ENCODE measurements at regions not wholly inside any gene's neighbourhood (a gene's known extent, or its start where the extent isn't known, plus 50 kb on each side); places are given as distances from the start of the nearest gene placed in this dataset.

DNA sequence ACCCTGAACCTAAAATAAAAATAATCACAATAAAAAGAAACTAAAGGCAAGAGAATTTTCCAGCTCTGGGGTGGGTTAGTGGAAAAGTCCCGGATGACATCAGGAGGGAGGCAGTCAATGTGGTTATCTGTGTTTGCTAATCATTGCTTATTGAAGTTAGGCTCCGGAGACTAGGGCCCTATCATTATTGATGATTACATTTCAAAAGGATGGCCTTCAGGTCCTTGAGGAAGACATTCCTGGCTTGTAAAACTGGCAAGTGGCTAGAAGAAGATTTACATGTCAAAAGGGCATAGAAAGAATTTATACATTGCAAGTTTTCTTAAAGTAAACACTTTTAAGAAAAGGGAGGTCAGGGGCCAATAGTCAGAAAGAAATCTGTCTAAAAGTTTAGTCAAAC is 123.4 kb downstream of the POSTN start:
- no peak for TF ChIP-seq EP300 (IDR thresholded peaks at IDR 0.05; ENCODE audit: low read length)
- TF ChIP-seq SUPT5H (IDR thresholded peaks at IDR 0.05), result no peak
- no peak for TF ChIP-seq ATF7 (IDR thresholded peaks at IDR 0.05)
- no peak for TF ChIP-seq ZZZ3 (IDR thresholded peaks at IDR 0.05)
- TF ChIP-seq, protein P1, sequence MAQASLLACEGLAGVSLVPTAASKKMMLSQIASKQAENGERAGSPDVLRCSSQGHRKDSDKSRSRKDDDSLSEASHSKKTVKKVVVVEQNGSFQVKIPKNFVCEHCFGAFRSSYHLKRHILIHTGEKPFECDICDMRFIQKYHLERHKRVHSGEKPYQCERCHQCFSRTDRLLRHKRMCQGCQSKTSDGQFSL (CRISPR knock-in tag; IDR thresholded peaks at IDR 0.05), result no peak
- TF ChIP-seq, protein P1 (tag; IDR thresholded peaks at IDR 0.05), result no peak
- TF ChIP-seq NFXL1 (CRISPR knock-in tag; IDR thresholded peaks at IDR 0.05), result no peak
- TF ChIP-seq, protein P2, sequence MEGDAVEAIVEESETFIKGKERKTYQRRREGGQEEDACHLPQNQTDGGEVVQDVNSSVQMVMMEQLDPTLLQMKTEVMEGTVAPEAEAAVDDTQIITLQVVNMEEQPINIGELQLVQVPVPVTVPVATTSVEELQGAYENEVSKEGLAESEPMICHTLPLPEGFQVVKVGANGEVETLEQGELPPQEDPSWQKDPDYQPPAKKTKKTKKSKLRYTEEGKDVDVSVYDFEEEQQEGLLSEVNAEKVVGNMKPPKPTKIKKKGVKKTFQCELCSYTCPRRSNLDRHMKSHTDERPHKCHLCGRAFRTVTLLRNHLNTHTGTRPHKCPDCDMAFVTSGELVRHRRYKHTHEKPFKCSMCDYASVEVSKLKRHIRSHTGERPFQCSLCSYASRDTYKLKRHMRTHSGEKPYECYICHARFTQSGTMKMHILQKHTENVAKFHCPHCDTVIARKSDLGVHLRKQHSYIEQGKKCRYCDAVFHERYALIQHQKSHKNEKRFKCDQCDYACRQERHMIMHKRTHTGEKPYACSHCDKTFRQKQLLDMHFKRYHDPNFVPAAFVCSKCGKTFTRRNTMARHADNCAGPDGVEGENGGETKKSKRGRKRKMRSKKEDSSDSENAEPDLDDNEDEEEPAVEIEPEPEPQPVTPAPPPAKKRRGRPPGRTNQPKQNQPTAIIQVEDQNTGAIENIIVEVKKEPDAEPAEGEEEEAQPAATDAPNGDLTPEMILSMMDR (IDR thresholded peaks at IDR 0.05 in 2 of 3, conservative IDR thresholded peaks at IDR 0.05 in 1 of 3; ENCODE audit: insufficient read depth in 2 of 3, low read depth in 1 of 3, low read length in 3 of 3), result no peak
